Muscle layer of duodenum (tissue), 2 donors: ENCODE measurements at regions not wholly inside any gene's neighbourhood (a gene's known extent, or its start where the extent isn't known, plus 50 kb on each side); places are given as distances from the start of the nearest gene placed in this dataset.
"Not testable (repeated sequence)": the region's sequence is repeated elsewhere in the genome, so short reads cannot be mapped to it uniquely, and the experiment has no call there.

Experiments
- H3K27ac ChIP-seq: one replicate; pipeline ENCODE4 v1.7.0; 2013; ENCODE audit warnings: mild to moderate bottlenecking, low read length
- H3K27me3 ChIP-seq: one replicate; pipeline ENCODE4 v1.7.0; 2013; ENCODE audit warnings: low read depth, mild to moderate bottlenecking, control low read depth, low read length
- H3K36me3 ChIP-seq, 2 donors: one replicate each; pipeline ENCODE4 v1.7.0; 2013; ENCODE audit warnings: low read length in 2 of 2, control low read depth in 1 of 2, mild to moderate bottlenecking in 1 of 2; ENCODE audit not compliant: insufficient read depth in 2 of 2, control insufficient read depth in 1 of 2
- H3K4me1 ChIP-seq, 2 donors: one replicate each; pipeline ENCODE4 v1.7.0; 2013; ENCODE audit warnings: low read length in 2 of 2, mild to moderate bottlenecking in 2 of 2, control low read depth in 1 of 2, moderate library complexity in 1 of 2; ENCODE audit not compliant: insufficient read depth in 2 of 2, control insufficient read depth in 1 of 2
- H3K4me3 ChIP-seq, 2 donors: one replicate each; pipeline ENCODE4 v1.7.0; 2013; ENCODE audit warnings: low read length in 2 of 2, low read depth in 1 of 2, mild to moderate bottlenecking in 1 of 2
- H3K9me3 ChIP-seq, 2 donors: one replicate each; pipeline ENCODE4 v1.7.0; 2013; ENCODE audit warnings: low read length in 2 of 2, control low read depth in 1 of 2, mild to moderate bottlenecking in 1 of 2; ENCODE audit not compliant: control insufficient read depth in 1 of 2
- donor health status: healthy.

DNA sequence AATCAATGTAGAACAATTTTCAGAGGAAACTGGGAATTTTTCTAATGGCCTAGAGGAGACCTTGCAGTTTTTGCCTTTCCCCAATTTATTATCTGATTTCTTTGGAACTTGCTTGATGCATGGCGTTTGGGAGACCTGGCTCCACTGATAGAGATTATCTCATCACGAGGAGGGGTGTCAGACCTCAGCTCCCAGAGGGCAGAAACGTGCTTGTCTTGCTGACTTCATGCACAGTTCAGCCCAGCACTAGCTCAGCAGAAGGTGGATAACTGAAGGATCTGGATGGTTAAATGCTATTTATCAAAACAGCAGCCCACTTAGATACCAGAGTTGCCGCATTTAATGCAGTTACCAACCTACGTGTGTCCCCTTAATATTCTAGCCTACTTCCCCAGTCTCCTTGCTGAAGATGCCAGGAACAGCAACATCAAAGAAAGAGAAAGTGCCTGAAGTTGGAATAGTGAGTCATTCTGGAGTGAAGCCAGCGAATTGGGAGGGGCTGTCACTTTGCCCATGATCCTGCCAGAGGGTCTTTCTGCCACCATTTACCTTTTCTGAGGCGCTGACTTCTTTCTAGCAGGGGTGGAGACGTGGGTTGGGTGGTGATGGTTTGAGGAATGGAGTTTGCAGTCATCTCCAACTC is 133.5 kb upstream of the CADM1 start:
- H3K27ac ChIP-seq, result no peak overlapping the region
- no peaks in the 10 kb centered on the region for H3K9me3 ChIP-seq
- H3K4me1 ChIP-seq, result no peaks in the 10 kb centered on the region
- no peaks in the 10 kb centered on the region for H3K36me3 ChIP-seq
- H3K27me3 ChIP-seq, result no peaks in the 10 kb centered on the region
- no peak overlapping the region for H3K4me3 ChIP-seq

DNA sequence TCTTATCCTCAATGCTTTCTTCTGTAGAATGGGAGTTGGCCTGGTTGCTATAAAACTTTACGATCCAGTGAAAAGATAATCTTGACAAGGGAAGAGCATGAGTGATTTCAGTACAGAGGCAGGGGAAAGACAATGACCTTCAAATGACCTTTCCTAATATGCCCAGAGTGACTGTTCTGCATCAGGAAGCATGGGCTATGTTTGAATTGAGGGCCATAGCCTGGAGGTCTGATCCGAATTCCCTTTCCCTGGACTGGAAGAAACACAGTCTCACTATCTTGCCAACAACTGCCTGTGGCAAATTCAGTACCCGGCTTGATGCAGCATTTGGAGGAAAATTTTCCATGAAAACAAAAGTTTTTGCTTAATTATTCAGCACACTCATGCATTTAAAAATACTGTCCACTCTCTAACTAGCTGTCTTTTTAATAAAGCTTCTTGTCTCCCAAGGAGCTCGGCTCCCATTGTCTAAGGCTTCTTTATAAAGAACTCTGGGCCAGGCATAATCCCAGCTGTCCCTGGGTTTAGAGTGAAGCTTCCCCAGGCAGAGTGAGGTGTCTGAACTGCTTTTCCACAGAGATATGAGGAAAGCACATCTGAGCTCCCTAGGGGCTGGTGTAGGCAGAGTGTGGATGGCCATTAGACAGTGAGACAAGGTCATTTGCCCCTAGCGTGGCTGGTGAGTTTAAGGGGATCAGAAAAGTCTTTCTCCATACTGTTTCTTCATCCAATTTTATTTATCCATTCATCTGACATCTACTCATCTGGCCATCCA is 132.7 kb upstream of the CADM1 start:
- Histone ChIP-seq H3K27ac (no peak overlapping the region), H3K4me3 (no peak overlapping the region), H3K36me3 (no peaks in the 10 kb centered on the region), H3K27me3 (no peaks in the 10 kb centered on the region), H3K4me1 (no peaks in the 10 kb centered on the region), H3K9me3 (no peaks in the 10 kb centered on the region)

DNA sequence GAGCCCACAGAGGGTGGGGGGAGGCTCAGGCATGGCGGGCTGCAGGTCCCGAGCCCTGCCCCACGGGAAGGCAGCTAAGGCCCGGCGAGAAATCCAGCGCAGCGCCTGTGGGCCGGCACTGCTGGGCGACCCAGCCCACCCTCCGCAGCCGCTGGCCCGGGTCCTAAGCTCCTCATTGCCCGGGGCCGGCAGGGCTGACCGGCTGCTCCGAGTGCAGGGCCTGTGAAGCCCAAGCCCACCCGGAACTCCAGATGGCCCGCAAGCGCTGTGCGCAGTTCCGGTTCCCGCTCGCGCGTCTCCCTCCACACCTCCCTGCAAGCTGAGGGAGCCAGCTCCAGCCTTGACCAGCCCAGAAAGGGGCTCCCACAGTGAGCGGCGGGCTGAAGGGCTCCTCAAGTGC is 129.8 kb upstream of the CADM1 start:
- H3K9me3 ChIP-seq, H3K36me3 ChIP-seq, H3K4me1 ChIP-seq, H3K27me3 ChIP-seq, H3K4me3 ChIP-seq, H3K27ac ChIP-seq: not testable (repeated sequence)

- no peaks in the 10 kb centered on the region for H3K27me3 ChIP-seq
- no peaks in the 10 kb centered on the region for H3K4me1 ChIP-seq
- H3K9me3 ChIP-seq, result no peaks in the 10 kb centered on the region
- no peak overlapping the region for H3K27ac ChIP-seq
- no peaks in the 10 kb centered on the region for H3K36me3 ChIP-seq
- no peak overlapping the region for H3K4me3 ChIP-seq
These were observed 127.8 kb upstream of the CADM1 start for GRCh38 chr11:115632061-115632460.

DNA sequence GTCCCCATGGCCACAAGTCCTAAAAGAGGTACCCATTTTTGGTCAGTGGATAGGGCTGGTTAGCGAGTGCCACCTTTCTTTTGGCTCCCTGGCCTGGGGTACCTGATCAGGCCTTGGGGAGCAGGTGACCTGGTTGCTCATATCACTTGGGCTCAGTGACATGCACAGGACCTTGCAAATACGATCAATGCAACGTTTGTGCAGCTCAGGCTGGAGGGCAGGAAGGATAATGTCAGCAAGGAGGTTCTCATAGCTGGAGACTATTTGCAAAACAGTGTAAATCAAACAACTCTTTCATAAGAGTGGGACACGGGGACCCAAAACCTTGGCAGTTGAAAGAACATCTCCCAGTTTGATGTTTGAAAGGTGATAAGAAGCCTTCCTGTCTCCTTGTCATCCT is 127.4 kb upstream of the CADM1 start:
- no peaks in the 10 kb centered on the region for H3K36me3 ChIP-seq
- H3K4me3 ChIP-seq, result no peak overlapping the region
- H3K27ac ChIP-seq, result no peak overlapping the region
- no peaks in the 10 kb centered on the region for H3K27me3 ChIP-seq
- H3K9me3 ChIP-seq, result no peaks in the 10 kb centered on the region
- H3K4me1 ChIP-seq, result no peaks in the 10 kb centered on the region

- no peaks in the 10 kb centered on the region for H3K9me3 ChIP-seq
- H3K27ac ChIP-seq, result no peak overlapping the region
- no peak overlapping the region for H3K4me3 ChIP-seq
- H3K4me1 ChIP-seq, result no peaks in the 10 kb centered on the region
- H3K36me3 ChIP-seq, result no peaks in the 10 kb centered on the region
- no peaks in the 10 kb centered on the region for H3K27me3 ChIP-seq
These were observed 126.0 kb upstream of the CADM1 start for GRCh38 chr11:115630214-115630613.

DNA sequence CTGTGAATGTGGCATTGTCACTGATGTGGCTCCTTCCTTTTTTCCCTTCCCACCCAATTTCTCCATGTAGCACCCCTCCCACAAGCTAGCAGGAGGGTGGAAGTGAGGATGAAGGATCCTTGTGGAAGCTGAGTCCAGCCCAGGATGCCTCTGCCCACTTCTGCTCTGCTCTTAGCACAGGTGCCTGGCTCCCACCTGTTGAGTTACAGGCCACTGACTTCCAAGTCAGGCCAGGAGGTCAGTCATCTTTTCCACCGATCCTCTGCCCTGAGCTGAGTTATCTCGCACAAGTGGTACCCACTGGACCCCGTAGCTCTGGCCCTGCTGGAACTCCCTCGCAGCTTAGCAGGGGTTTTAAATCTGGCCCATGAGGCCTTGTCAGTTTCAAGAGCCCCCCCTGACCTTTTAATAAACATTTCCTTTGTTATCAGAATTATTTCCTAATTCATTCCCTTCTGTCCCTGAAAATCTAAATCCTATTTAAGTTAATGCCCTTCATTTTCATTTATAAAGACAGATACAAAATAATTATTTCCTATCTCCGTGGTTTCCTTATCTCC is 125.3 kb upstream of the CADM1 start:
- Histone ChIP-seq H3K4me1 (no peaks in the 10 kb centered on the region), H3K27me3 (no peaks in the 10 kb centered on the region), H3K27ac (no peak overlapping the region), H3K36me3 (no peaks in the 10 kb centered on the region), H3K9me3 (no peaks in the 10 kb centered on the region), H3K4me3 (no peak overlapping the region)

GRCh38 chr11:115627666-115628460 is 123.6 kb upstream of the CADM1 start:
- Histone ChIP-seq H3K4me1 (peaks cover 0 to 5% of the 10 kb centered on the region in 2 donors), H3K9me3 (no peaks in the 10 kb centered on the region), H3K36me3 (no peaks in the 10 kb centered on the region), H3K27ac (no peak overlapping the region), H3K4me3 (no peak overlapping the region), H3K27me3 (no peaks in the 10 kb centered on the region)

DNA sequence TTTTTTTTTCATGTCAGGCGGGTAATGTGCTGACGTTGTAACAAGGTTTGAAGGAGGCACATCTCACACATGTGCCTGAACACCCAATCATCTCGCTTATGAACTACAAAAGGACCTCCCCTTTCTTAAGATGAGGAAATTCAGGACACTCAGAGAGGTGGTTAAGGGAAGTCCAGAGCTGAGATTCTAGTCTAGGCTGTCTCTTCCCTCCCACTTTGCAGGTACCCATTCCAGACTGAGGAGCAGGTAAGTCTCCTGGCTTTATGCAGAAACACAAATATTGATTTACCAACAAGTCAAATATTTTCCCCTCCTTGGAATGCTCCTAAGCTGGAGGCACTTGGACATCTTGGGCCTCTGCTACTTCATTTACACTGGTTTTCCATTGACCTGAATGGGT is 122.9 kb upstream of the CADM1 start:
- Histone ChIP-seq H3K36me3 (no peaks in the 10 kb centered on the region), H3K27me3 (no peaks in the 10 kb centered on the region)

GRCh38 chr11:115626414-115626813 is 122.2 kb upstream of the CADM1 start:
- no peaks in the 10 kb centered on the region for H3K9me3 ChIP-seq
- H3K36me3 ChIP-seq, result no peaks in the 10 kb centered on the region
- H3K27ac ChIP-seq, result no peak overlapping the region
- H3K4me3 ChIP-seq, result no peak overlapping the region
- H3K4me1 ChIP-seq, result peaks cover 0 to 12% of the 10 kb centered on the region in 2 donors
- H3K27me3 ChIP-seq, result no peaks in the 10 kb centered on the region

More for the DNA sequence above, 122.9 kb upstream of the CADM1 start:
- no peak overlapping the region for H3K4me3 ChIP-seq
- H3K27ac ChIP-seq, result no peak overlapping the region
- no peaks in the 10 kb centered on the region for H3K9me3 ChIP-seq
- peaks cover 0 to 12% of the 10 kb centered on the region in 2 donors for H3K4me1 ChIP-seq

DNA sequence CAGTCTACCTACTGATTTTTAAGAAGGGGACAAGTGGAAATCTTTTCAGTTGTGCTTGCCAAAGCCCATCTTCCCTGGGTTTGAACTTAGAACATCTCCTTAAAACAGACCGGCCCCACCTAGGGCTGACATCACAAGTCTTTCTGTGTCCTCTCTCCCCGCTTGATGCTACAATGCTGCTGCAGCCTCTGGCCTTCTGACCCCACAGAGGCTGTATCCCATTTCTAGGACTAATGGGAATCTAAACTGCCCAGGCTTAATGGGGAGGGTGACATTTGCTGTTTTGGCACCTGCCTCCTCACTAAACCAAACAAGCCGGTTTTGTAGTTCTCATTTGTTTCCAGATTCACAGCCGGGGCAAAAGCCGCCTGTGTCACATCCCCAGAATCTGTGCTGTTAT is 121.3 kb upstream of the CADM1 start:
- H3K9me3 ChIP-seq, result no peaks in the 10 kb centered on the region
- H3K27me3 ChIP-seq, result no peaks in the 10 kb centered on the region
- H3K4me1 ChIP-seq, result peaks cover 0 to 12% of the 10 kb centered on the region in 2 donors
- no peaks in the 10 kb centered on the region for H3K36me3 ChIP-seq
- no peak overlapping the region for H3K4me3 ChIP-seq
- H3K27ac ChIP-seq, result no peak overlapping the region
